Urinary bladder (tissue), 3 donors: ENCODE measurements at regions not wholly inside any gene's neighbourhood (a gene's known extent, or its start where the extent isn't known, plus 50 kb on each side); places are given as distances from the start of the nearest gene placed in this dataset.
"Not testable (repeated sequence)": the region's sequence is repeated elsewhere in the genome, so short reads cannot be mapped to it uniquely, and the experiment has no call there.

ENCODE experiments used
- DNase-seq: peaks from one replicate; pipeline ENCODE4 v3.0.0-alpha.2; 2015; ENCODE audit errors: extremely low spot score
- H3K27ac ChIP-seq: one replicate; pipeline ENCODE4 v1.5.1; 2013; ENCODE audit warnings: low read depth, mild to moderate bottlenecking, moderate library complexity
- H3K36me3 ChIP-seq: one replicate; pipeline ENCODE4 v1.6.1; 2013; ENCODE audit warnings: mild to moderate bottlenecking, moderate library complexity; ENCODE audit not compliant: insufficient read depth
- H3K4me1 ChIP-seq: one replicate; pipeline ENCODE4 v1.6.1; 2013; ENCODE audit warnings: mild to moderate bottlenecking, moderate library complexity; ENCODE audit not compliant: insufficient read depth
- H3K4me3 ChIP-seq: one replicate; pipeline ENCODE4 v1.5.1; 2013; ENCODE audit warnings: low read depth, low read length
- WGBS: extraction: QIAGEN DNeasy Blood & Tissue Kit; methylation state at CpG from one replicate; pipeline ENCODE4 v1.1.7; 2013; 5-methylcytosine and 5-hydroxymethylcytosine counted together
- donor health status: healthy with polysubstance abuse.
- donor health status: healthy.

- H3K36me3 ChIP-seq, DNase-seq, H3K27ac ChIP-seq, H3K4me1 ChIP-seq, H3K4me3 ChIP-seq: not testable (repeated sequence)
- 84% methylated on average over 4 of the region's 4 CpGs for WGBS
Measured at GRCh38 chr4:133277940-133278339, 128.8 kb downstream of the PCDH10 start.

- DNase-seq = no peak
- WGBS = 85% methylated on average over 3 of the region's 3 CpGs
Measured at GRCh38 chr4:133275246-133275645, 126.2 kb downstream of the PCDH10 start.

GRCh38 chr4:133273401-133273800 is 124.3 kb downstream of the PCDH10 start:
- Histone ChIP-seq H3K36me3 (no peaks in the 10 kb centered on the region), H3K27ac (no peak overlapping the region), H3K4me3 (no peak overlapping the region), H3K4me1 (no peaks in the 10 kb centered on the region)
- WGBS = 85% methylated on average over 3 of the region's 3 CpGs
- no peak for DNase-seq

More at GRCh38 chr4:133275246-133275645, 126.2 kb downstream of the PCDH10 start:
- Histone ChIP-seq H3K4me3 (no peak overlapping the region), H3K36me3 (no peaks in the 10 kb centered on the region), H3K4me1 (no peaks in the 10 kb centered on the region), H3K27ac (no peak overlapping the region)

GRCh38 chr4:133270021-133270570 is 121.0 kb downstream of the PCDH10 start:
- H3K4me1 ChIP-seq = no peaks in the 10 kb centered on the region
- H3K4me3 ChIP-seq = no peak overlapping the region
- no peak overlapping the region for H3K27ac ChIP-seq
- DNase-seq = no peak
- H3K36me3 ChIP-seq = no peaks in the 10 kb centered on the region
- WGBS = 85% methylated on average over 2 of the region's 2 CpGs

GRCh38 chr4:133268205-133268604 is 119.1 kb downstream of the PCDH10 start:
- Histone ChIP-seq H3K4me1 (no peaks in the 10 kb centered on the region), H3K4me3 (no peak overlapping the region), H3K36me3 (no peaks in the 10 kb centered on the region), H3K27ac (no peak overlapping the region)
- DNase-seq = no peak
- 79% methylated on average over 17 of the region's 17 CpGs for WGBS

GRCh38 chr4:133267506-133267905 is 118.4 kb downstream of the PCDH10 start:
- H3K27ac ChIP-seq, H3K36me3 ChIP-seq, H3K4me3 ChIP-seq, H3K4me1 ChIP-seq, DNase-seq: not testable (repeated sequence)
- 53% methylated on average over 7 of the region's 7 CpGs for WGBS

- DNase-seq, H3K36me3 ChIP-seq, H3K4me1 ChIP-seq, H3K27ac ChIP-seq, H3K4me3 ChIP-seq: not testable (repeated sequence)
- WGBS = 88% methylated on average over 11 of the region's 11 CpGs
Measured at GRCh38 chr4:133266966-133267365, 117.9 kb downstream of the PCDH10 start.

GRCh38 chr4:133264251-133264650 is 115.2 kb downstream of the PCDH10 start:
- WGBS = 58% methylated on average over 3 of the region's 3 CpGs
- not testable (repeated sequence) for H3K36me3 ChIP-seq, H3K4me3 ChIP-seq, DNase-seq, H3K4me1 ChIP-seq, H3K27ac ChIP-seq

GRCh38 chr4:133263104-133263503 is 114.0 kb downstream of the PCDH10 start:
- 61% methylated on average over 3 of the region's 3 CpGs for WGBS
- Histone ChIP-seq H3K4me3 (no peak overlapping the region), H3K4me1 (no peaks in the 10 kb centered on the region), H3K27ac (no peak overlapping the region), H3K36me3 (no peaks in the 10 kb centered on the region)
- DNase-seq = no peak

- H3K4me1 ChIP-seq = no peaks in the 10 kb centered on the region
- WGBS = 92% methylated on average over 2 of the region's 2 CpGs
- no peak for DNase-seq
- no peak overlapping the region for H3K4me3 ChIP-seq
- no peaks in the 10 kb centered on the region for H3K36me3 ChIP-seq
- no peak overlapping the region for H3K27ac ChIP-seq
Measured at GRCh38 chr4:133247861-133248260, 98.8 kb downstream of the PCDH10 start.

GRCh38 chr4:133245226-133245625 is 96.1 kb downstream of the PCDH10 start:
- H3K4me3 ChIP-seq = no peak overlapping the region
- no peak overlapping the region for H3K27ac ChIP-seq
- no peaks in the 10 kb centered on the region for H3K36me3 ChIP-seq
- H3K4me1 ChIP-seq = no peaks in the 10 kb centered on the region
- 93% methylated on average over 1 of the region's 1 CpG for WGBS
- no peak for DNase-seq
